Fibroblast of pulmonary artery (primary cell): ENCODE measurements at regions not wholly inside any gene's neighbourhood (a gene's known extent, or its start where the extent isn't known, plus 50 kb on each side); places are given as distances from the start of the nearest gene placed in this dataset.
A peak's percentile ranks its signal among the peaks of the same experiment; 100 is the strongest.

Experiments
- DNase-seq: peaks from one replicate; pipeline ENCODE4 v3.0.0-alpha.2; 2010; ENCODE audit warnings: low read depth
- H3K4me3 ChIP-seq: replicated peaks from 2 replicates; pipeline ENCODE4 v1.5.1; 2011; ENCODE audit warnings: low read depth, mild to moderate bottlenecking, control low read depth, low read length, moderate library complexity
- TF ChIP-seq, protein P1 (sequence below): IDR thresholded peaks from 2 replicates; pipeline ENCODE4 v1.5.1; 2011; ENCODE audit warnings: mild to moderate bottlenecking, control low read depth, low read length, inconsistent platforms; ENCODE audit errors: missing control alignments

DNA sequence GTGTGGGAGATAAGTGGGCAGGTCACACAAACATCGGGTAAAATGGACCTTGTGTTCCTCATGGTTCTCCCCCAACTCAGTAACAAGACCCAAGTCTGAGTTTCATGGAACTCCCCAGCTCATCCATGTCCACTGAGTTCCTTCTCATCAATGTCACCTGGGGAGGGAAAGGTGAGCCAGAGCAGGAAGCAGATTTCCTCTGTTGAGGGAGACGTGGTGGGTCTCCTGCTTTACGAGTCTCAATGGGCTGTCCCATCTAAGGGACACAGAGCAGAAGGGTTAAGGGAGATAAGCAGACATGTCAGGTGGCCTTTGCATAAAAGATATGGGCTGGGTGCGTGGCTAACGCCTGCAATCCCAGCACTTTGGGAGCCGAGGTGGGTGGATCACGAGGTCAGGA is 56.5 kb upstream of the SORCS3 start:
- no peak for DNase-seq
- TF ChIP-seq, protein P1, sequence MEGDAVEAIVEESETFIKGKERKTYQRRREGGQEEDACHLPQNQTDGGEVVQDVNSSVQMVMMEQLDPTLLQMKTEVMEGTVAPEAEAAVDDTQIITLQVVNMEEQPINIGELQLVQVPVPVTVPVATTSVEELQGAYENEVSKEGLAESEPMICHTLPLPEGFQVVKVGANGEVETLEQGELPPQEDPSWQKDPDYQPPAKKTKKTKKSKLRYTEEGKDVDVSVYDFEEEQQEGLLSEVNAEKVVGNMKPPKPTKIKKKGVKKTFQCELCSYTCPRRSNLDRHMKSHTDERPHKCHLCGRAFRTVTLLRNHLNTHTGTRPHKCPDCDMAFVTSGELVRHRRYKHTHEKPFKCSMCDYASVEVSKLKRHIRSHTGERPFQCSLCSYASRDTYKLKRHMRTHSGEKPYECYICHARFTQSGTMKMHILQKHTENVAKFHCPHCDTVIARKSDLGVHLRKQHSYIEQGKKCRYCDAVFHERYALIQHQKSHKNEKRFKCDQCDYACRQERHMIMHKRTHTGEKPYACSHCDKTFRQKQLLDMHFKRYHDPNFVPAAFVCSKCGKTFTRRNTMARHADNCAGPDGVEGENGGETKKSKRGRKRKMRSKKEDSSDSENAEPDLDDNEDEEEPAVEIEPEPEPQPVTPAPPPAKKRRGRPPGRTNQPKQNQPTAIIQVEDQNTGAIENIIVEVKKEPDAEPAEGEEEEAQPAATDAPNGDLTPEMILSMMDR = no peak
- H3K4me3 ChIP-seq = no peak overlapping the region

DNA sequence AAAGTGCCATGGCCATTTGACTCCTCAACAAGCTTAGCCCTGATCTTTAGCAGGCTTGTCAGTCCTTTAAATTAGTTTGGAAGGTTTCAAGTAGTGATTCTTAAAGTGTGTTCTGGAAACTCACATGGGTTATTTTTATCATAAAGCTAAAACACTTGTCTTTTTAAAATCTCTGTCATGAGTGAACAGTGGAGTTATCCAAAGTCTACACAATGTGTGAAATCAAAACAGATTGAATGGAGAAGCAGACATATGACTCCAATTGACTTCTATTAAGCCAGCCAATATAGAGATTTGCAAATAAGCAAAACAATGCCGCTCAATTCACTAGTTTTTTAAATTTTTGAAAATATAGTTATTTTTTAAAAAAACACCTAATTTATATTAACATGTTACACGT is 53.3 kb upstream of the SORCS3 start:
- TF ChIP-seq, protein P1 = no peak
- DNase-seq = no peak
- H3K4me3 ChIP-seq = no peak overlapping the region

DNA sequence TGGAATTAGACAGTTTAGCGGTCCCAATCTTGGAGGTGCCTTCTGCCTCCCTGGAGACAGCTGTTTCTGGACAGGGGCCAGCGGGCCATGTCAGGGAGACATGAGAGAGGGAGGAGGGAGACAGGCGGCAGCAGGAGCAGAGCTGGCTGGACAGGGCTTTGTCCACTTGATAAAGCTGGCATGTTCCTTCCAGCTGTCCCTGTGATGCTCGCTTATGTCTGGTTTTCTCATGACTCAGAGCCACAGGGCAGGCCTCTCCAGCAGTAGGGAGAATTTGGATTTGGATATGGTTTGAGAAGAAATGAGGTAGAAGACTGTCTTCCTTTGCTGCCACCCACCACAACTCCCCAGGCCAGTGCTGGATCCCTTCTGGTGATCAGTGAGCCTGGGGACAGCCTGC is 51.7 kb upstream of the SORCS3 start:
- H3K4me3 ChIP-seq = no peak overlapping the region
- TF ChIP-seq, protein P1 = no peak
- peak; percentile 2 for DNase-seq

DNA sequence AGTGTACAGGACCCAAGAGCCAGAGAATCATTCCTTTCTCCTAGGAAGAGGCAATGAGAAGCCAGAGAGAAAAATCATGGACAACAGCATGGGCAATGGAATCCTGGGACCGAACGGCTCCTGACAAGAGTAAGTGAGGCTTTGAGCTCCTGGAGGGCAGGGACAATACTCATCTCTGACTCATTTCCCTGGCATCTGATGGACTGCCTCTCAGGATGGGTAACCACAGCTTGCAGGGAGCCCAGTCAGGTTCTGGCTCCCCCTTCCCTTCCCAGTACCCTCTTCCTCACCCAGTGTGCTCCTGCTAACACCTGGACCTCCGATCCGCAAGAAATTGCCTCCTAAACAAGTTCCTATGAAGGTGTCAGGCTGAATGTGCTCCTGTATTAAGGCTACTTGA is 51.2 kb upstream of the SORCS3 start:
- TF ChIP-seq, protein P1 = no peak
- H3K4me3 ChIP-seq = no peak overlapping the region
- DNase-seq = peak; percentile 23
